ENCODE measurements at regions not wholly inside any gene's neighbourhood (a gene's known extent, or its start where the extent isn't known, plus 50 kb on each side); places are given as distances from the start of the nearest gene placed in this dataset.
"Not testable (repeated sequence)": the region's sequence is repeated elsewhere in the genome, so short reads cannot be mapped to it uniquely, and the experiment has no call there.

- DNase-seq (ENCODE audit: low spot score): no peak
These were observed 407.6 kb downstream of the RAB38 start for GRCh38 chr11:87767615-87768014.

DNA sequence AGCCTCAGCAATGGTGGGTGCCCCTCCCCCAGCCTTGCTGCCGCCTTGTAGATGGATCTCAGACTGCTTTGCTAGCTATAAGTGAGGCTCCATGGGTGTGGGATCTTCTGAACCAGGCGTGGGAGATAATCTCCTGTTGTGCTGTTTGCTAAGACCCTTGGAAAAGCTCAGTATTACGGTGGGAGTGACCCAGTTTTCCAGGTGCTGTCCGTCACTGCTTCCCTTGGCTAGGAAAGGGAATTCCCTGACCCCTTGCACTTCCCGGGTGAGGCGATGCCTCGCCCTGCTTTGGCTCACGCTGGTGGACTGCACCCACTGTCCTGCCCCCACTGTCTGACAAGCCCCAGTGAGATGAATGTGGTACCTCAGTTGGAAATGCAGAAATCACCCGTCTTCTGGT is 411.2 kb downstream of the RAB38 start:
- DNase-seq (ENCODE audit: low spot score): not testable (repeated sequence)

DNA sequence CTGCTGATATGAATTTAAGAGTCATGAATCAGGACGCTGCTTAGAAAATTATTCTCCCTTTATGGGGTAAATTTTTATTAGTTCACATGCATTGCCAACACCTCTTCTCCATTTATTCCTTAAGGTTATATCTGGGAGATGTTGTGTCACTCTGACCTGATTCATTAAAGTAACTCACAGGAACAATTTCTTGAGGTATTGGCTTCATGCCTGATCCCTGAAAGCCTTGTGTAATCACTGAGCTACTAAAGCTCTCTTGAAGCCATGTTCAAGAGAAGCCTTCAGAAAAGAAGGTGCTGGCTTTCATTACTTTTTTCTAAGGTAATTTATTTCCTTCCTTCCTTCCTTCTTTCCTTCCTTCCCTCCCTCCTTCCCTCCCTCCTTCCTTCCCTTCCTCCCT is 420.6 kb downstream of the RAB38 start:
- DNase-seq (ENCODE audit: low spot score): no peak

- DNase-seq (ENCODE audit: low spot score): no peak
These were observed 422.1 kb downstream of the RAB38 start for GRCh38 chr11:87753143-87753542.

- no peak for DNase-seq (ENCODE audit: low spot score)
These were observed 432.2 kb downstream of the RAB38 start for GRCh38 chr11:87743007-87743406.

DNA sequence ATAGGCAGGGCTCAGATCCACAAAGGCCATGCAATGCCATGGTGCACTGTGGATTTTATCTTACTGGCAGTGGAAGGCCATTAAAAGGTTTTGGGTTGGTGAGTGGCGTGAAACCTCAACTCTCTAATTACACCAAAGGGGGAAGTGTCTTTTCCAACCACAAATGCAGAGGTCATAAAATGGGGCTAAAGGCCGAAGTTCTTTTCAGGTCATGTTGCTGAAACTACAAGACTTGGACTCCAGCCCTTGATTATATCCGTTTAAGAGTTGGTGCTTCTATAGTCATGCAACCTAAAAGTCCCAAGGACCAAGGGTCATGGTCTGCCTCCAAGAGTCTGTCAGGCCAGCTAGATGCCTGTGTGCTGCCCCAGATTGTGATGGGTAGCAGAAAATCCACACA is 434.3 kb downstream of the RAB38 start:
- no peak for DNase-seq (ENCODE audit: low spot score)

DNA sequence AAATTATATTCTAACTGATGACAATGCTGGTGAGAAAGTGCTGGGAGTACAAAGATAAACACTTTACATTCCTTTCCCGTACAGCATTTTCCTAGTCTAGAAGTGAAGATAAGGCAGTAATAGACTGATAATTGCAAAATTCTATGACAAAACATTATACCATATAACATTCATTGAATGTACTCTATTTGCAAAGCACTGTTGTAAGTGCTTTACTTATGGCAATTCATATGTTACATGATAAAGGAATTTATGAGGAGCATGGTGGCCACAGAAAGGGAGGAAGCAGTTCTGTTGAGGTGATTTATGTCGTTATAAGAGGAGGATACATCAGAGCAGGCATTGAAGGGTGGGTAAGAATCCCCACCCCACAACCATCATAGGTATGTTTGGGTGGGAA is 434.8 kb downstream of the RAB38 start:
- no peak for DNase-seq (ENCODE audit: low spot score)

GRCh38 chr11:87739766-87740165 is 435.5 kb downstream of the RAB38 start:
- DNase-seq (ENCODE audit: low spot score): no peak

DNA sequence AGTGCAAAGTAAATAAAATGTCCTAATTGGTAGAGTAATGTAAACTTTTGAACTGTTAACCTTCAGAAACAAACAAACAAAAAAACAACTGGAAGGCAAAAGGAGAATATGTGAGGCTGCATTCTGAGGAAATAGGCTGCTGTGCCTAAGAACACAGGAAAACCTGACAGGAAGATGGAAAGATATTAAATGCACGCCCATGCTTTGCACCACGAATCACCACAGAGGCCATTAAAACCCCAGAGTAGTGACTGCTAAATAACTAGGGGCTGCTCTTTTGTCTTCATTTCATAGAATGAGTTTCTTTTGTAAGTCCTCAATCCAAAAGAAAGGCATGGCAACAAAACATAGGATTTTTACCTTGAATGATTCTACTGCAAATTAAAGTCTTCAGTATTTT is 436.0 kb downstream of the RAB38 start:
- no peak for DNase-seq (ENCODE audit: low spot score)

GRCh38 chr11:87736928-87737327 is 438.3 kb downstream of the RAB38 start:
- no peak for DNase-seq (ENCODE audit: low spot score)

GRCh38 chr11:87726506-87726905 is 448.7 kb downstream of the RAB38 start:
- no peak for DNase-seq (ENCODE audit: low spot score)

GRCh38 chr11:87724358-87724757 is 450.9 kb downstream of the RAB38 start:
- no peak for DNase-seq (ENCODE audit: low spot score)

DNA sequence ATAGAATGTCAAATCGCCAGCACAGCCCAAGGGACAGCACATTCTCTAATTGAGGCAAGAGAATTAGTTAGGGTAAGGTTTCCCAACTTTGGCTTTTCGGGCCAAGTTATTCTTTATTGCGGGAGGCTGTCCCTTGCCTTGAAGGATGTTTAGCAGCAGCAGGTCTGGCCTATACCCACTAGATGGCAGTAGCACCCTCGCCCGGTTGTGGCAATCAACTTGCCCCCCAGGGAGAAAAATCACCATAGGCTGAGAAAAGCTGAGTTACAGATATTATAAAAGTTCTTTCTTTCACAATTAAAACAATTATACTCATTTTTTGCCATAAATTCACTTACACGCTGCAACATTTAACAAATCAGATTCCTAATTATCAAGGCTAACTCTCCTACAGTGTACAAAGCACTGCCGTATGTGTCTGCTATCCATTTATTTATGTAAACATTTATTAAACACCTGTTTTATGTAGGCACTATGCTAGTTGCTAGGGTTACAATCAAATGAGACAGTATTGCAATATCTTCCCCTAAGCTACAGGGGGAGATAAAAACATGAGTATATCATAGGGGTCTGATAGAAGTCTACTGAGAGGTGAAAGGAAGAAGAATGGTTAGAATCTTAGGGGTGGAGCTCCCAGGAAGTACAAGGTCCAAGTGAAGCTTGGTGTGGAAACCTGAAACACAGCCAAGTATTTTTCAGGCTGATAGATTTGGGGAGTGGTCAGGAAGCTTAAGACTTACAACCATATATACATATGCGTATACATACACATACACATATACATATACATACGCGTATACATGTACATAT is 452.3 kb downstream of the RAB38 start:
- DNase-seq (ENCODE audit: low spot score): peak; percentile 47

GRCh38 chr11:87719326-87720073 is 455.7 kb downstream of the RAB38 start:
- DNase-seq (ENCODE audit: low spot score): no peak

DNA sequence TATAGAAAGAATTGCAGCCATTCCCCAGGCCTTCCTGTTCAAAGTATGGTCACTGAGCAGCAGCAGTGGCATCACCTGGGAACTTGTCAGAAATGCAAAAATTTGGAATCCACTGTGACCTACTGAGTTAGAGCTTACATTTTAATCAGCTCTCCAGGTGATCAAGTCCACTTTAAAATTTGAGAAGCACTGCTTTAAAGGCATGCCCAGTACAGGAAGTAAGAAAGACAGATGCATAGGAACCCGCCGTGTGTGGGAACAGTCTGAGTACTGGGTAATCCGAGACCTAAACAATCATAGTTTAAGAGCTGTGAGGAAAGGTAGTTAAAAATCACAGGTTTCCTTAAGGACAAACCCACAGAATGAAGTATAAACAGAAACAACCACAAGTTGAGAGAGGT is 462.4 kb downstream of the RAB38 start:
- no peak for DNase-seq (ENCODE audit: low spot score)

- no peak for DNase-seq (ENCODE audit: low spot score)
These were observed 462.9 kb downstream of the RAB38 start for GRCh38 chr11:87712391-87712790.

GRCh38 chr11:87703589-87703988 is 471.7 kb downstream of the RAB38 start:
- not testable (repeated sequence) for DNase-seq (ENCODE audit: low spot score)

GRCh38 chr11:87675993-87676392 is 499.2 kb downstream of the RAB38 start:
- DNase-seq (ENCODE audit: low spot score): no peak

DNA sequence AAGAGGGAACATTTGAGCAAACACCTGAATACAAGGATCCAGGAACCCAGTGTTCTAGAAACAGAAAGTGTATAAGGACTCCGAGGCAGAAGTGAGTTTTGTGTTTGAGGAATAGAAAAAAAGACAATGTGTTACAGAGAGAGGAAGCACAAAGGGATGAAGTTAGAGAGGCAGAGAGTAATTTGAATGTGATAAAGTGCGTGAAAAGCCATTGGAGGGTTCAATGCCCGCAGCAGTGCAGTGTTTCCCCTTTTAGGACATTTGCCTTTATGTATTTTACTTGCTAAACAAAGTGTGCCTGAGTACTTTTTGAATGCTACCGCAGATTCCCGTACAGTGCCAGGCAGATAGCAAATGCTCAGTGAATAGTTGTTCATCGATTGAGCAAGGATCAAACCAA is 508.5 kb downstream of the RAB38 start:
- no peak for DNase-seq (ENCODE audit: low spot score)

- no peak for DNase-seq (ENCODE audit: low spot score)
These were observed 513.0 kb downstream of the RAB38 start for GRCh38 chr11:87662287-87662686.

DNA sequence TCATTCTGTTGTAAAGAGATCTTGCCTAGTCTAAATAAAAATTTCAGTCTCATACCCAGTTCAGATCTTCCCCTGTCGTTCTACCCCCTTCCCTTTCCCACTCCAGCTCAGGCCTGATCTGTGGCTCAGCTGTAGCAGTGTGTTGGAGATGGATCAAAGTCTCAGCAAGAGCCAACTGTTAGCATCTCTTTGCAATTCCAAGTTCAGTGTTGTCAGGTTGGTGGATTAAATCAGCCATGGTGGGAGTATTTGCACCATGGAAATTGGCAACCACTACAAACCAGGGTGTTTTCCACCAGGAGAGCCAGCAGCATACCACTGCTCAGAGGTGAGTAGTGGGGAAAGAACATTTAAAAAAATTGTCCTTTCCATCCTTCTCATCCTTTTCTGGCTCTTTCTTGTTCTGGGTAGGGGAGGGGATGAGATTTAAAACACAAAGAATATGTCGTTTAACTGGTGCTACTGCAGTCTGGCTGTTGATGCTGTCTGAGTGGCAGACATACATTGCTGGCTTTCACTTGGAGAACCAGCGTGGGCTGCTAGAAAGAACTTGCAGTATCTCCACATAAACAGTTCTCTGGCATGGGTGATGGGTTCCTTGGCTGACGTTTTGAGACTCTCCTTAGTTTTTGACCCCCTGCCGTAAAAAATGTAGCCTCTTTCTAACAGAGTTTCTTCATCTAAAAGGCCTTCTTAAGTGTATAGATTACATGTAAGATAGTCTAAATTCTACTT is 514.1 kb downstream of the RAB38 start:
- no peak for DNase-seq (ENCODE audit: low spot score)

GRCh38 chr11:87659807-87660206 is 515.4 kb downstream of the RAB38 start:
- DNase-seq (ENCODE audit: low spot score): no peak

GRCh38 chr11:87645626-87646025 is 529.6 kb downstream of the RAB38 start:
- DNase-seq (ENCODE audit: low spot score): no peak
